ENCODE measurements at regions not wholly inside any gene's neighbourhood (a gene's known extent, or its start where the extent isn't known, plus 50 kb on each side); places are given as distances from the start of the nearest gene placed in this dataset.
A peak's percentile ranks its signal among the peaks of the same experiment; 100 is the strongest.

DNA sequence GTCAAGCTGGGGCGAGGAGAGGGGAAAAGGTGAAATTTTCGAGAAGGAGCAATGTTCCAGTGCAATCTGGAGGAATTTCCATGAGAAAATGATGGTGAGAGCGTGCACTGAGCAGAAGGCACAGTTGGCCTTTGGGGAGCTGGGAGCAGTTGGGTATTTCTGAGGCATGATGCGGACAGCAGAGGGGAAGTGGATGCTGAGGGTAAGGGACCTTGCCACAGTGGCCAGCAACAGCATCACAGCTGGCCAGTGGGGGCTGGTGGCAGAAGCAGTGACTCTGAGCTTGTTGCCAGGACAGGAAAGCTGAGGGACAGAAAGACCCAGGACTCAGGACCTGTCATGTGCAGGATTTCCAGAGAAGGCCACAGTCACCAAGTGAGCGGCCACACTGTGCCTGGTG, 98.9 kb downstream of the LSM3 start:
- H2BK20ac ChIP-seq (ENCODE audit: low read length) = peak overlapping the region; percentile 68; the same call in 1 of the 2 replicates
- H3K4me3 ChIP-seq (ENCODE audit: extremely low read depth in 1 of 4, insufficient read depth in 2 of 4, low read depth in 3 of 4, low read length in 4 of 4) = no peak overlapping the region
- H3K23ac ChIP-seq (ENCODE audit: insufficient read length) = no peak overlapping the region
- no peak for FAIRE-seq
- no peak overlapping the region for H3K14ac ChIP-seq (ENCODE audit: insufficient read length)
- no peaks in the 10 kb centered on the region for H3K79me1 ChIP-seq (ENCODE audit: low read depth, low read length)
- no peaks in the 10 kb centered on the region for H3K23me2 ChIP-seq (ENCODE audit: low read depth, low read length)
- no peak for DNase-seq (ENCODE audit: low read depth in 1 of 2, low spot score in 2 of 2)
- H3K4me1 ChIP-seq (replicated peaks in 1 of 4; ENCODE audit: control insufficient read depth in 3 of 4, insufficient read depth in 4 of 4, low read length in 3 of 4) = peaks cover 4 to 29% (median 21%) of the 10 kb centered on the region in 4 experiments
- no peaks in the 10 kb centered on the region for H4K20me1 ChIP-seq (replicated peaks in 1 of 2; ENCODE audit: control insufficient read depth in 1 of 2, insufficient read depth in 2 of 2, low read length in 2 of 2)
- H3K79me2 ChIP-seq (ENCODE audit: control insufficient read depth in 1 of 2, insufficient read depth in 2 of 2, low read length in 2 of 2) = no peaks in the 10 kb centered on the region
- ChIA-PET CTCF (ENCODE audit: partially characterized antibody) (interaction anchor here (0.6 to 6.9 kb wide), 28 partner anchors 11 to 377 kb away, joined by 3 to 75 read pairs (median 6); partner anchors contain the start of gene SLC6A6), POLR2A (ENCODE audit: partially characterized antibody) (interaction anchor here (1.2 to 2.6 kb wide), 3 partner anchors 61 to 125 kb away, joined by 4 to 10 read pairs (median 4); partner anchors contain the start of gene SLC6A6)
- no peak overlapping the region for H3K9ac ChIP-seq (replicated peaks in 1 of 4; ENCODE audit: extremely low read depth in 1 of 4, low read depth in 3 of 4, low read length in 3 of 4)
- peak overlapping the region; percentile 84; the same call in 1 of the 2 replicates for H2BK5ac ChIP-seq (ENCODE audit: low read depth, low read length)
- H4K91ac ChIP-seq (replicated peaks; ENCODE audit: insufficient read length, low read length) = peak overlapping the region; percentile 81
- H4K8ac ChIP-seq (ENCODE audit: extremely low read depth, insufficient read depth, low read length) = no peak overlapping the region; the same call in 1 of the 2 replicates
- peak overlapping the region; percentile 47 for H2BK120ac ChIP-seq (replicated peaks; ENCODE audit: low read depth, low read length)
- H2AK5ac ChIP-seq (ENCODE audit: low read depth, low read length) = peak overlapping the region; percentile 92; the same call in 1 of the 2 replicates
- H3K56ac ChIP-seq (replicated peaks; ENCODE audit: insufficient read length, low read depth, low read length) = no peak overlapping the region
- H3K18ac ChIP-seq (ENCODE audit: extremely low read depth, low read length) = 0 out of 2 replicates have a peak overlapping the region, but pooled peaks have one; percentile 16
- no peak overlapping the region for H2AFZ ChIP-seq (ENCODE audit: low read length)
- 87% methylated on average over 5 of the region's 5 CpGs; no CpG with 5 or more reads in 1 of the 2 experiments for WGBS, 2 experiments (ENCODE audit: extremely low coverage in 1 of 2, insufficient coverage in 1 of 2, insufficient read length in 1 of 2, insufficient replicate concordance in 2 of 2, low coverage in 1 of 2, low lambda C conversion rate in 2 of 2, missing lambda C conversion rate in 1 of 2)
- no peaks in the 10 kb centered on the region for H3K9me3 ChIP-seq (ENCODE audit: insufficient read depth in 2 of 2, low read depth in 1 of 2, low read length in 1 of 2)
- H3K27ac ChIP-seq (ENCODE audit: low read depth, low read length) = no peak overlapping the region
- H3K4me2 ChIP-seq (ENCODE audit: insufficient read depth in 1 of 2, low read depth in 2 of 2, low read length in 2 of 2) = no peak overlapping the region
- peak overlapping the region; percentile 65; the same call in 1 of the 2 replicates for H2BK15ac ChIP-seq (ENCODE audit: low read length)
- H2BK12ac ChIP-seq (ENCODE audit: low read depth, low read length) = peak overlapping the region; percentile 93
- no peaks in the 10 kb centered on the region; a peak in 2 of 7 replicates for H3K27me3 ChIP-seq (replicated peaks in 1 of 4; ENCODE audit: control insufficient read depth in 3 of 4, extremely low read depth in 1 of 4, insufficient read depth in 3 of 4, low read length in 3 of 4)
- H3K36me3 ChIP-seq (ENCODE audit: control insufficient read depth in 2 of 4, insufficient read depth in 4 of 4, low read length in 3 of 4) = no peaks in the 10 kb centered on the region
- peak overlapping the region; percentile 86 for H3K4ac ChIP-seq (replicated peaks; ENCODE audit: insufficient read length, low read depth, low read length)
- no peak overlapping the region for H4K5ac ChIP-seq (ENCODE audit: insufficient read length, low read depth, low read length)
- TF ChIP-seq, protein P1, sequence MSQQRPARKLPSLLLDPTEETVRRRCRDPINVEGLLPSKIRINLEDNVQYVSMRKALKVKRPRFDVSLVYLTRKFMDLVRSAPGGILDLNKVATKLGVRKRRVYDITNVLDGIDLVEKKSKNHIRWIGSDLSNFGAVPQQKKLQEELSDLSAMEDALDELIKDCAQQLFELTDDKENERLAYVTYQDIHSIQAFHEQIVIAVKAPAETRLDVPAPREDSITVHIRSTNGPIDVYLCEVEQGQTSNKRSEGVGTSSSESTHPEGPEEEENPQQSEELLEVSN (IDR thresholded peaks at IDR 0.05) = no peak
- TF ChIP-seq CHD1 (IDR thresholded peaks at IDR 0.05; ENCODE audit: low read depth, low read length) (no peak), BACH1 (IDR thresholded peaks at IDR 0.05; ENCODE audit: low read length) (no peak), CTBP2 (IDR thresholded peaks at IDR 0.05; ENCODE audit: borderline replicate concordance, insufficient read depth, insufficient read length, low read length) (no peak), SUZ12 (IDR thresholded peaks at IDR 0.05; ENCODE audit: low read length) (no peak), CHD2 (IDR thresholded peaks at IDR 0.05; ENCODE audit: low read length) (no peak), ZNF274 (IDR thresholded peaks at IDR 0.05; ENCODE audit: borderline replicate concordance, extremely low read depth, low read length) (no peak), SRF (IDR thresholded peaks at IDR 0.05; ENCODE audit: low read depth, low read length) (no peak), SAP30 (IDR thresholded peaks at IDR 0.05; ENCODE audit: insufficient read depth, insufficient replicate concordance, low read length) (no peak)
- TF ChIP-seq, protein P2, sequence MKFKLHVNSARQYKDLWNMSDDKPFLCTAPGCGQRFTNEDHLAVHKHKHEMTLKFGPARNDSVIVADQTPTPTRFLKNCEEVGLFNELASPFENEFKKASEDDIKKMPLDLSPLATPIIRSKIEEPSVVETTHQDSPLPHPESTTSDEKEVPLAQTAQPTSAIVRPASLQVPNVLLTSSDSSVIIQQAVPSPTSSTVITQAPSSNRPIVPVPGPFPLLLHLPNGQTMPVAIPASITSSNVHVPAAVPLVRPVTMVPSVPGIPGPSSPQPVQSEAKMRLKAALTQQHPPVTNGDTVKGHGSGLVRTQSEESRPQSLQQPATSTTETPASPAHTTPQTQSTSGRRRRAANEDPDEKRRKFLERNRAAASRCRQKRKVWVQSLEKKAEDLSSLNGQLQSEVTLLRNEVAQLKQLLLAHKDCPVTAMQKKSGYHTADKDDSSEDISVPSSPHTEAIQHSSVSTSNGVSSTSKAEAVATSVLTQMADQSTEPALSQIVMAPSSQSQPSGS (IDR thresholded peaks at IDR 0.05; ENCODE audit: low read length) = no peak
- TF ChIP-seq, protein P3, sequence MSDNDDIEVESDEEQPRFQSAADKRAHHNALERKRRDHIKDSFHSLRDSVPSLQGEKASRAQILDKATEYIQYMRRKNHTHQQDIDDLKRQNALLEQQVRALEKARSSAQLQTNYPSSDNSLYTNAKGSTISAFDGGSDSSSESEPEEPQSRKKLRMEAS (IDR thresholded peaks at IDR 0.05) = no peak

Data from H1 (cell line).